Endothelial cell of umbilical vein (primary cell): ENCODE measurements at regions not wholly inside any gene's neighbourhood (a gene's known extent, or its start where the extent isn't known, plus 50 kb on each side); places are given as distances from the start of the nearest gene placed in this dataset.

Experiments
- BruUV-seq: library from RNA; stranded (reverse); fragments of 400-500 nt; replicated peaks from 2 replicates; lab custom pipeline; 2021; lab: Mats Ljungman, UMichigan
- CTCF ChIA-PET: fragments of 300-600, 350-600 bp; sonication (Branson Sonifier 250); formaldehyde crosslinking; loops from one replicate; lab custom pipeline; 2021; ENCODE audit warnings: antibody characterized with exemption, inconsistent platforms; lab: Charles Lee
- POLR2A ChIA-PET: fragments of 300-600, 350-600 bp; sonication (Branson Sonifier 250); formaldehyde crosslinking; loops from one replicate; lab custom pipeline; 2021; ENCODE audit warnings: antibody characterized with exemption, inconsistent platforms; lab: Charles Lee
- DNase-seq: peaks from one replicate; pipeline ENCODE4 v3.0.0-alpha.2; 2011; ENCODE audit warnings: low read depth, low spot score
- FAIRE-seq: peaks from 2 replicates; lab custom pipeline; 2011; peaks lifted over from hg19 to GRCh38; lab: Jason Lieb, UNC
- H2AFZ ChIP-seq: 2 replicates; pipeline ENCODE4 v1.6.0; 2012; ENCODE audit warnings: low read depth, low read length, control low read depth, inconsistent platforms
- H3K27ac ChIP-seq: 2 replicates; pipeline ENCODE4 v1.5.1; 2011; ENCODE audit warnings: low read depth, mild to moderate bottlenecking, control low read depth, low read length, moderate library complexity; ENCODE audit not compliant: insufficient read depth
- H3K27me3 ChIP-seq, 2 experiments: 2 replicates each; pipeline versions ENCODE4 v1.6.0 to v1.6.1; 2011; ENCODE audit warnings: low read length in 2 of 2, mixed read lengths in 1 of 2; ENCODE audit not compliant: control insufficient read depth in 2 of 2, insufficient read depth in 2 of 2
- H3K36me3 ChIP-seq, 2 experiments: 2 replicates in 1 of 2; 3 replicates in 1 of 2; pipeline ENCODE4 v1.5.1; 2011; ENCODE audit warnings: low read length in 2 of 2, mild to moderate bottlenecking in 1 of 2, moderate library complexity in 1 of 2; ENCODE audit not compliant: control insufficient read depth in 2 of 2, insufficient read depth in 2 of 2; ENCODE audit errors: extremely low read depth in 1 of 2
- H3K4me1 ChIP-seq: 3 replicates; pipeline ENCODE4 v1.5.1; 2011; ENCODE audit warnings: mild to moderate bottlenecking, low read length; ENCODE audit not compliant: control insufficient read depth, insufficient read depth; ENCODE audit errors: extremely low read depth
- H3K4me2 ChIP-seq: 2 replicates; pipeline ENCODE4 v1.6.1; 2011; ENCODE audit warnings: low read length, control low read depth, mixed read lengths; ENCODE audit not compliant: insufficient read depth
- H3K4me3 ChIP-seq, 3 experiments: fragments of 200-600 bp in 1 of 3; sonication (generic), shearing (Covaris generic) in 1 of 3; replicated peaks in 1 of 3; 2 replicates each; pipeline ENCODE4 v1.5.1; 2011 to 2016; ENCODE audit warnings: control low read depth in 3 of 3, low read length in 3 of 3, mild to moderate bottlenecking in 2 of 3, inconsistent platforms in 1 of 3, low read depth in 1 of 3, moderate library complexity in 1 of 3; ENCODE audit not compliant: insufficient read depth in 1 of 3
- H3K79me2 ChIP-seq: 2 replicates; pipeline ENCODE4 v1.6.0; 2012; ENCODE audit warnings: low read length, inconsistent platforms; ENCODE audit not compliant: control insufficient read depth, insufficient read depth
- H3K9ac ChIP-seq: replicated peaks from 2 replicates; pipeline ENCODE3; 2011; ENCODE audit warnings: low read length, control low read depth; ENCODE audit not compliant: insufficient read depth; ENCODE audit errors: extremely low read depth
- H3K9me1 ChIP-seq: replicated peaks from 3 replicates; pipeline ENCODE4 v1.6.0; 2011; ENCODE audit warnings: mild to moderate bottlenecking, low read length; ENCODE audit not compliant: control insufficient read depth, insufficient read depth; ENCODE audit errors: extremely low read depth
- H3K9me3 ChIP-seq: replicated peaks from 2 replicates; pipeline ENCODE4 v1.5.1; 2012; ENCODE audit warnings: low read length, inconsistent platforms; ENCODE audit not compliant: control insufficient read depth, insufficient read depth
- H4K20me1 ChIP-seq: replicated peaks from 2 replicates; pipeline ENCODE3; 2011; ENCODE audit warnings: mild to moderate bottlenecking, low read length; ENCODE audit not compliant: control insufficient read depth, insufficient read depth; ENCODE audit errors: extremely low read depth
- EZH2 ChIP-seq: IDR thresholded peaks from 2 replicates; pipeline ENCODE4 v1.6.1; 2012; ENCODE audit warnings: borderline replicate concordance, low read depth, mild to moderate bottlenecking, moderate library complexity, low read length, inconsistent platforms; ENCODE audit not compliant: severe bottlenecking
- FOS ChIP-seq: IDR thresholded peaks from 2 replicates; pipeline ENCODE4 v1.6.1; 2011; ENCODE audit warnings: mild to moderate bottlenecking, low read length, moderate library complexity, borderline replicate concordance; ENCODE audit not compliant: insufficient read depth
- GATA2 ChIP-seq: IDR thresholded peaks from 2 replicates; pipeline ENCODE4 v1.7.0; 2011; ENCODE audit warnings: low read depth, mild to moderate bottlenecking, moderate library complexity, mixed read lengths, low read length; ENCODE audit not compliant: insufficient read length, insufficient read depth
- JUN ChIP-seq: IDR thresholded peaks from 2 replicates; pipeline ENCODE4 v1.6.1; 2011; ENCODE audit warnings: borderline replicate concordance, low read depth; ENCODE audit not compliant: insufficient read length, insufficient read depth
- MYC ChIP-seq: IDR thresholded peaks from one replicate; pipeline ENCODE4 v1.6.1; 2011; ENCODE audit warnings: mild to moderate bottlenecking, low read depth, low read length
- POLR2A ChIP-seq: IDR thresholded peaks from 2 replicates; pipeline ENCODE4 v1.6.1; 2012; ENCODE audit warnings: low read depth, mild to moderate bottlenecking, control low read depth, low read length
- POLR2AphosphoS5 ChIP-seq: IDR thresholded peaks from 2 replicates; pipeline ENCODE4 v1.6.1; 2012; ENCODE audit warnings: low read depth, mild to moderate bottlenecking, control low read depth, low read length, moderate library complexity; ENCODE audit not compliant: insufficient read depth
- dilution Hi-C: fragments of 300-500 bp; cut with MboI; formaldehyde crosslinking; loops from one replicate; pipeline ENCODE4 v1.15.0; 2019; ENCODE audit warnings: low sequenced_read_pairs; ENCODE audit not compliant: extremely low pct_ligation_motif_present
- intact Hi-C: fragments of 100-400 bp; cut with micrococcal nuclease; formaldehyde crosslinking; loops from one replicate; pipeline ENCODE4 v1.10.0; 2022
- TF ChIP-seq, protein P1 (sequence below): IDR thresholded peaks from 2 replicates; pipeline ENCODE4 v1.6.1; 2011; ENCODE audit not compliant: insufficient read depth, insufficient read length
- TF ChIP-seq, protein P2 (sequence below), 2 donors: IDR thresholded peaks; 1 replicate in 1 of 2; 2 replicates in 1 of 2; pipeline ENCODE4 v1.5.1; 2011; ENCODE audit warnings: low read length in 2 of 2, mild to moderate bottlenecking in 2 of 2, moderate library complexity in 2 of 2, control low read depth in 1 of 2, inconsistent platforms in 1 of 2, low read depth in 1 of 2; ENCODE audit not compliant: insufficient read depth in 1 of 2; ENCODE audit errors: extremely low read depth in 1 of 2

DNA sequence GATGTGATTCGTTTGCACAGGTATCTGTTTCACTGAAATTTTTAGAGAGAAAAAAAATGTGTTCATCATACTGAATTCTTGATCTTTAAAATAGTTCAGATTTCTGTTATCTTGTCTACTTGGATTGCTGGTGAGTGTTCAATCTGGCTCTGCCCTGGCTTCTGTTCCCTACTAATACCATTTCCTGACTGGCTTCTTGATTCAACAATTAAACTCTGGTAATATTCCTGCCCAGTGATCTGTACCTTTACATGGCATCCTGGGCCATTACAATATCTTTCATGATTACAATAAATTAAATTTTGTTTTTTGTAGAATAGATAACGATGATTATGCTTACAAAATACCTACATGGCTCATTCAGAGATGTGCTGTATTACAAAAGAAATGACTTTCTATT is 1388.0 kb upstream of the TENM3 start:
- dilution Hi-C loops: no loop called here
- H3K4me2 ChIP-seq: no peak overlapping the region
- no peak for TF ChIP-seq MYC
- no peak for TF ChIP-seq JUN
- TF ChIP-seq POLR2A: no peak
- TF ChIP-seq GATA2: no peak
- TF ChIP-seq POLR2AphosphoS5: no peak
- TF ChIP-seq, protein P1, sequence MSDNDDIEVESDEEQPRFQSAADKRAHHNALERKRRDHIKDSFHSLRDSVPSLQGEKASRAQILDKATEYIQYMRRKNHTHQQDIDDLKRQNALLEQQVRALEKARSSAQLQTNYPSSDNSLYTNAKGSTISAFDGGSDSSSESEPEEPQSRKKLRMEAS: no peak
- TF ChIP-seq EZH2: no peak
- TF ChIP-seq, protein P2, sequence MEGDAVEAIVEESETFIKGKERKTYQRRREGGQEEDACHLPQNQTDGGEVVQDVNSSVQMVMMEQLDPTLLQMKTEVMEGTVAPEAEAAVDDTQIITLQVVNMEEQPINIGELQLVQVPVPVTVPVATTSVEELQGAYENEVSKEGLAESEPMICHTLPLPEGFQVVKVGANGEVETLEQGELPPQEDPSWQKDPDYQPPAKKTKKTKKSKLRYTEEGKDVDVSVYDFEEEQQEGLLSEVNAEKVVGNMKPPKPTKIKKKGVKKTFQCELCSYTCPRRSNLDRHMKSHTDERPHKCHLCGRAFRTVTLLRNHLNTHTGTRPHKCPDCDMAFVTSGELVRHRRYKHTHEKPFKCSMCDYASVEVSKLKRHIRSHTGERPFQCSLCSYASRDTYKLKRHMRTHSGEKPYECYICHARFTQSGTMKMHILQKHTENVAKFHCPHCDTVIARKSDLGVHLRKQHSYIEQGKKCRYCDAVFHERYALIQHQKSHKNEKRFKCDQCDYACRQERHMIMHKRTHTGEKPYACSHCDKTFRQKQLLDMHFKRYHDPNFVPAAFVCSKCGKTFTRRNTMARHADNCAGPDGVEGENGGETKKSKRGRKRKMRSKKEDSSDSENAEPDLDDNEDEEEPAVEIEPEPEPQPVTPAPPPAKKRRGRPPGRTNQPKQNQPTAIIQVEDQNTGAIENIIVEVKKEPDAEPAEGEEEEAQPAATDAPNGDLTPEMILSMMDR (IDR thresholded peaks at IDR 0.05; ENCODE audit: extremely low read depth in 1 of 2, insufficient read depth in 1 of 2, low read depth in 1 of 2, low read length in 2 of 2): no peak
- TF ChIP-seq FOS: no peak

More for the DNA sequence above, 1388.0 kb upstream of the TENM3 start:
- Histone ChIP-seq H3K36me3 (no peaks in the 10 kb centered on the region), H2AFZ (no peak overlapping the region), H3K27ac (no peak overlapping the region), H4K20me1 (no peaks in the 10 kb centered on the region), H3K79me2 (no peaks in the 10 kb centered on the region), H3K27me3 (no peaks in the 10 kb centered on the region), H3K9me3 (no peaks in the 10 kb centered on the region), H3K9me1 (no peaks in the 10 kb centered on the region), H3K9ac (no peak overlapping the region), H3K4me1 (no peaks in the 10 kb centered on the region), H3K4me3 (no peak overlapping the region)
- POLR2A ChIA-PET: no interaction called here
- intact Hi-C loops: no loop called here
- FAIRE-seq (no peak), DNase-seq (no peak)
- BruUV-seq: no TSS peak
- CTCF ChIA-PET: no interaction called here
